Activated naive CD4-positive, alpha-beta T cell treated with anti-CD3 and anti-CD28 coated beads, Interleukin-2, amount 50 U/mL, for 24 hours (primary cell): ENCODE measurements at regions not wholly inside any gene's neighbourhood (a gene's known extent, or its start where the extent isn't known, plus 50 kb on each side); places are given as distances from the start of the nearest gene placed in this dataset.
"Not testable (repeated sequence)": the region's sequence is repeated elsewhere in the genome, so short reads cannot be mapped to it uniquely, and the experiment has no call there.

ENCODE experiments used
- H3K27ac Mint-ChIP-seq: one replicate; pipeline ENCODE4 v1.8.0; 2021; ENCODE audit warnings: mild to moderate bottlenecking, mixed read lengths
- H3K27me3 Mint-ChIP-seq: one replicate; pipeline ENCODE4 v1.8.0; 2021; ENCODE audit warnings: mixed read lengths
- H3K36me3 Mint-ChIP-seq: one replicate; pipeline ENCODE4 v1.8.0; 2021; ENCODE audit warnings: mixed read lengths
- H3K4me1 Mint-ChIP-seq: one replicate; pipeline ENCODE4 v1.8.0; 2021; ENCODE audit warnings: mixed read lengths
- H3K4me3 Mint-ChIP-seq: one replicate; pipeline ENCODE4 v1.8.0; 2021; ENCODE audit warnings: mild to moderate bottlenecking, mixed read lengths
- H3K9me3 Mint-ChIP-seq: one replicate; pipeline ENCODE4 v1.8.0; 2021; ENCODE audit warnings: mixed read lengths

GRCh38 chr5:72702881-72703434, 113.5 kb upstream of the TNPO1 start:
- Mint-ChIP-seq H3K27me3 (peaks cover 11% of the 10 kb centered on the region), H3K9me3 (no peaks in the 10 kb centered on the region), H3K36me3 (no peaks in the 10 kb centered on the region), H3K4me3 (no peak overlapping the region), H3K4me1 (no peaks in the 10 kb centered on the region), H3K27ac (no peak overlapping the region)

- not testable (repeated sequence) for H3K9me3 Mint-ChIP-seq, H3K27ac Mint-ChIP-seq, H3K4me1 Mint-ChIP-seq, H3K36me3 Mint-ChIP-seq, H3K27me3 Mint-ChIP-seq, H3K4me3 Mint-ChIP-seq
These were observed 114.4 kb upstream of the TNPO1 start for GRCh38 chr5:72702105-72702504.

- H3K27me3 Mint-ChIP-seq: peaks cover 12% of the 10 kb centered on the region
- no peaks in the 10 kb centered on the region for H3K36me3 Mint-ChIP-seq
- no peaks in the 10 kb centered on the region for H3K9me3 Mint-ChIP-seq
- H3K4me1 Mint-ChIP-seq: no peaks in the 10 kb centered on the region
- no peak overlapping the region for H3K4me3 Mint-ChIP-seq
- no peak overlapping the region for H3K27ac Mint-ChIP-seq
These were observed 118.0 kb upstream of the TNPO1 start for GRCh38 chr5:72698481-72698880.

- no peaks in the 10 kb centered on the region for H3K36me3 Mint-ChIP-seq
- H3K4me1 Mint-ChIP-seq: no peaks in the 10 kb centered on the region
These were observed 118.8 kb upstream of the TNPO1 start for GRCh38 chr5:72697622-72698021.

GRCh38 chr5:72695659-72696058, 120.8 kb upstream of the TNPO1 start:
- Mint-ChIP-seq H3K36me3 (no peaks in the 10 kb centered on the region), H3K27me3 (peaks cover 23% of the 10 kb centered on the region), H3K4me3 (no peak overlapping the region), H3K27ac (no peak overlapping the region), H3K4me1 (no peaks in the 10 kb centered on the region), H3K9me3 (no peaks in the 10 kb centered on the region)

More at GRCh38 chr5:72697622-72698021, 118.8 kb upstream of the TNPO1 start:
- no peak overlapping the region for H3K4me3 Mint-ChIP-seq
- H3K9me3 Mint-ChIP-seq: no peaks in the 10 kb centered on the region
- peaks cover 12% of the 10 kb centered on the region for H3K27me3 Mint-ChIP-seq
- no peak overlapping the region for H3K27ac Mint-ChIP-seq

GRCh38 chr5:72694856-72695255, 121.6 kb upstream of the TNPO1 start:
- no peak overlapping the region for H3K27ac Mint-ChIP-seq
- no peaks in the 10 kb centered on the region for H3K4me1 Mint-ChIP-seq
- no peaks in the 10 kb centered on the region for H3K36me3 Mint-ChIP-seq
- H3K27me3 Mint-ChIP-seq: peaks cover 24% of the 10 kb centered on the region
- no peak overlapping the region for H3K4me3 Mint-ChIP-seq
- H3K9me3 Mint-ChIP-seq: no peaks in the 10 kb centered on the region

GRCh38 chr5:72693546-72694205, 122.8 kb upstream of the TNPO1 start:
- Mint-ChIP-seq H3K9me3 (no peaks in the 10 kb centered on the region), H3K4me3 (no peak overlapping the region), H3K27ac (no peak overlapping the region), H3K36me3 (no peaks in the 10 kb centered on the region), H3K4me1 (no peaks in the 10 kb centered on the region), H3K27me3 (peaks cover 26% of the 10 kb centered on the region)

GRCh38 chr5:72692651-72693442, 123.6 kb upstream of the TNPO1 start:
- H3K9me3 Mint-ChIP-seq: no peaks in the 10 kb centered on the region
- no peaks in the 10 kb centered on the region for H3K4me1 Mint-ChIP-seq
- H3K4me3 Mint-ChIP-seq: no peak overlapping the region
- H3K27me3 Mint-ChIP-seq: peaks cover 26% of the 10 kb centered on the region
- H3K36me3 Mint-ChIP-seq: no peaks in the 10 kb centered on the region
- H3K27ac Mint-ChIP-seq: no peak overlapping the region

- H3K27me3 Mint-ChIP-seq: peaks cover 26% of the 10 kb centered on the region
- no peaks in the 10 kb centered on the region for H3K36me3 Mint-ChIP-seq
- H3K4me3 Mint-ChIP-seq: no peak overlapping the region
- no peaks in the 10 kb centered on the region for H3K4me1 Mint-ChIP-seq
- no peak overlapping the region for H3K27ac Mint-ChIP-seq
- H3K9me3 Mint-ChIP-seq: no peaks in the 10 kb centered on the region
These were observed 124.2 kb upstream of the TNPO1 start for GRCh38 chr5:72692231-72692637.

- no peak overlapping the region for H3K27ac Mint-ChIP-seq
- no peaks in the 10 kb centered on the region for H3K36me3 Mint-ChIP-seq
- peaks cover 26% of the 10 kb centered on the region for H3K27me3 Mint-ChIP-seq
- H3K4me3 Mint-ChIP-seq: no peak overlapping the region
- H3K9me3 Mint-ChIP-seq: no peaks in the 10 kb centered on the region
- H3K4me1 Mint-ChIP-seq: no peaks in the 10 kb centered on the region
These were observed 124.7 kb upstream of the TNPO1 start for GRCh38 chr5:72691751-72692150.

GRCh38 chr5:72688916-72689315, 127.5 kb upstream of the TNPO1 start:
- Mint-ChIP-seq H3K4me3 (no peak overlapping the region), H3K27me3 (peaks cover 19% of the 10 kb centered on the region), H3K27ac (no peak overlapping the region)

GRCh38 chr5:72687288-72687687, 129.2 kb upstream of the TNPO1 start:
- Mint-ChIP-seq H3K4me1 (no peaks in the 10 kb centered on the region), H3K4me3 (no peak overlapping the region), H3K27ac (no peak overlapping the region), H3K9me3 (peaks cover 5% of the 10 kb centered on the region), H3K36me3 (no peaks in the 10 kb centered on the region), H3K27me3 (peaks cover 23% of the 10 kb centered on the region)

More at GRCh38 chr5:72688916-72689315, 127.5 kb upstream of the TNPO1 start:
- H3K36me3 Mint-ChIP-seq: no peaks in the 10 kb centered on the region
- no peaks in the 10 kb centered on the region for H3K9me3 Mint-ChIP-seq
- H3K4me1 Mint-ChIP-seq: no peaks in the 10 kb centered on the region

- Mint-ChIP-seq H3K27ac (no peak overlapping the region), H3K9me3 (peaks cover 19% of the 10 kb centered on the region), H3K4me3 (no peak overlapping the region), H3K27me3 (peaks cover 30% of the 10 kb centered on the region), H3K4me1 (no peaks in the 10 kb centered on the region), H3K36me3 (no peaks in the 10 kb centered on the region)
These were observed 133.9 kb upstream of the TNPO1 start for GRCh38 chr5:72682561-72682960.

- peaks cover 33% of the 10 kb centered on the region for H3K27me3 Mint-ChIP-seq
- no peak overlapping the region for H3K4me3 Mint-ChIP-seq
- no peak overlapping the region for H3K27ac Mint-ChIP-seq
- H3K36me3 Mint-ChIP-seq: no peaks in the 10 kb centered on the region
- H3K4me1 Mint-ChIP-seq: no peaks in the 10 kb centered on the region
- peaks cover 19% of the 10 kb centered on the region for H3K9me3 Mint-ChIP-seq
These were observed 134.7 kb upstream of the TNPO1 start for GRCh38 chr5:72681781-72682180.

GRCh38 chr5:72677447-72677846, 139.0 kb upstream of the TNPO1 start:
- H3K36me3 Mint-ChIP-seq: no peaks in the 10 kb centered on the region
- no peak overlapping the region for H3K27ac Mint-ChIP-seq
- no peaks in the 10 kb centered on the region for H3K4me1 Mint-ChIP-seq
- H3K4me3 Mint-ChIP-seq: no peak overlapping the region
- peaks cover 33% of the 10 kb centered on the region for H3K9me3 Mint-ChIP-seq
- H3K27me3 Mint-ChIP-seq: peaks cover 25% of the 10 kb centered on the region

GRCh38 chr5:72676831-72677230, 139.6 kb upstream of the TNPO1 start:
- not testable (repeated sequence) for H3K27ac Mint-ChIP-seq, H3K4me3 Mint-ChIP-seq, H3K4me1 Mint-ChIP-seq, H3K36me3 Mint-ChIP-seq
- peaks cover 28% of the 10 kb centered on the region for H3K9me3 Mint-ChIP-seq
- H3K27me3 Mint-ChIP-seq: peaks cover 23% of the 10 kb centered on the region
